Neuronal stem cell (in vitro differentiated cells): ENCODE measurements at regions not wholly inside any gene's neighbourhood (a gene's known extent, or its start where the extent isn't known, plus 50 kb on each side); places are given as distances from the start of the nearest gene placed in this dataset.

Experiments
- DNase-seq: peaks from one replicate; pipeline ENCODE4 v3.0.0-alpha.2; 2013; ENCODE audit warnings: low spot score
- H2AFZ ChIP-seq: one replicate; pipeline ENCODE4 v1.6.1; 2013; ENCODE audit warnings: mild to moderate bottlenecking, low read length, inconsistent platforms
- H2AK5ac ChIP-seq: 2 replicates; pipeline ENCODE4 v1.6.1; 2013; ENCODE audit warnings: low read depth, mild to moderate bottlenecking, inconsistent platforms, low read length, moderate library complexity, mixed read lengths
- H2BK120ac ChIP-seq: 2 replicates; pipeline ENCODE4 v1.6.1; 2013; ENCODE audit warnings: low read depth, mild to moderate bottlenecking, inconsistent platforms, low read length, moderate library complexity, mixed read lengths
- H2BK12ac ChIP-seq: one replicate; pipeline ENCODE4 v1.6.1; 2013; ENCODE audit warnings: low read length, inconsistent platforms
- H2BK15ac ChIP-seq: 2 replicates; pipeline ENCODE4 v1.6.1; 2013; ENCODE audit warnings: mild to moderate bottlenecking, low read length, inconsistent platforms, mixed read lengths
- H2BK5ac ChIP-seq: one replicate; pipeline ENCODE4 v1.6.1; 2013; ENCODE audit warnings: inconsistent platforms, mild to moderate bottlenecking, low read length, moderate library complexity
- H3K14ac ChIP-seq: one replicate; pipeline ENCODE4 v1.6.1; 2013; ENCODE audit warnings: low read length, inconsistent platforms
- H3K18ac ChIP-seq: 2 replicates; pipeline ENCODE4 v1.6.1; 2013; ENCODE audit warnings: low read length, inconsistent platforms
- H3K23ac ChIP-seq: 2 replicates; pipeline ENCODE4 v1.6.1; 2013; ENCODE audit warnings: low read depth, mild to moderate bottlenecking, mixed read lengths, low read length, inconsistent platforms; ENCODE audit not compliant: poor library complexity
- H3K27ac ChIP-seq: replicated peaks from 3 replicates; pipeline ENCODE4 v1.5.1; 2013; ENCODE audit warnings: low read length, inconsistent platforms
- H3K27me3 ChIP-seq, 3 experiments: 2 replicates each; pipeline ENCODE4 v1.6.1; 2013; ENCODE audit warnings: low read length in 3 of 3, mild to moderate bottlenecking in 2 of 3, inconsistent platforms in 1 of 3, low read depth in 1 of 3, mixed read lengths in 1 of 3, moderate library complexity in 1 of 3; ENCODE audit not compliant: control insufficient read depth in 3 of 3, insufficient read depth in 3 of 3
- H3K36me3 ChIP-seq, 2 donors: replicated peaks in 1 of 2; 2 replicates each; pipeline ENCODE4 v1.6.1; 2013; ENCODE audit warnings: low read length in 2 of 2; ENCODE audit not compliant: control insufficient read depth in 2 of 2, insufficient read depth in 2 of 2
- H3K4ac ChIP-seq: 2 replicates; pipeline ENCODE4 v1.6.1; 2013; ENCODE audit warnings: inconsistent platforms, mild to moderate bottlenecking, low read length, moderate library complexity
- H3K4me1 ChIP-seq, 2 donors: 1 replicate in 1 of 2; 2 replicates in 1 of 2; pipeline ENCODE4 v1.6.1; 2013; ENCODE audit warnings: low read length in 2 of 2, low read depth in 1 of 2; ENCODE audit not compliant: control insufficient read depth in 2 of 2, insufficient read depth in 1 of 2
- H3K4me2 ChIP-seq: one replicate; pipeline ENCODE4 v1.6.1; 2013; ENCODE audit warnings: mild to moderate bottlenecking, low read length, inconsistent platforms; ENCODE audit not compliant: insufficient read depth, poor library complexity, severe bottlenecking
- H3K4me3 ChIP-seq, 2 donors: 2 replicates each; pipeline ENCODE4 v1.5.1; 2013; ENCODE audit warnings: low read length in 2 of 2, mild to moderate bottlenecking in 2 of 2, inconsistent platforms in 1 of 2, moderate library complexity in 1 of 2
- H3K79me1 ChIP-seq: one replicate; pipeline ENCODE4 v1.6.1; 2013; ENCODE audit warnings: low read depth, mild to moderate bottlenecking, inconsistent platforms, low read length, moderate library complexity
- H3K9ac ChIP-seq: one replicate; pipeline ENCODE4 v1.6.1; 2013; ENCODE audit warnings: mild to moderate bottlenecking, low read depth, low read length, inconsistent platforms; ENCODE audit not compliant: poor library complexity
- H3K9me3 ChIP-seq, 2 donors: replicated peaks in 1 of 2; 2 replicates each; pipeline versions ENCODE3 to v1.6.1; 2013; ENCODE audit warnings: low read length in 2 of 2, mild to moderate bottlenecking in 2 of 2, inconsistent platforms in 1 of 2, low read depth in 1 of 2, mixed read lengths in 1 of 2, moderate library complexity in 1 of 2; ENCODE audit not compliant: control insufficient read depth in 2 of 2, insufficient read depth in 1 of 2
- H4K8ac ChIP-seq: one replicate; pipeline ENCODE4 v1.6.1; 2013; ENCODE audit warnings: low read depth, mild to moderate bottlenecking, inconsistent platforms, low read length, moderate library complexity
- H4K91ac ChIP-seq: one replicate; pipeline ENCODE4 v1.6.1; 2013; ENCODE audit warnings: low read length, low read depth, mild to moderate bottlenecking, inconsistent platforms; ENCODE audit not compliant: poor library complexity
- WGBS, 2 donors: extraction: QIAGEN DNeasy Blood & Tissue Kit; methylation state at CpG; one replicate each; pipeline ENCODE4 v1.1.7; 2013; ENCODE audit warnings: missing lambda C conversion rate in 2 of 2, mixed read lengths in 1 of 2; ENCODE audit not compliant: insufficient read length in 2 of 2, insufficient replicate concordance in 1 of 2; ENCODE audit errors: extremely low coverage in 2 of 2; 5-methylcytosine and 5-hydroxymethylcytosine counted together

GRCh38 chr14:82886670-82887069 lies 1353.0 kb upstream of the SEL1L start:
- no peak overlapping the region for H3K23ac ChIP-seq
- H4K91ac ChIP-seq: no peak overlapping the region
- no peak overlapping the region for H2BK120ac ChIP-seq
- no peak overlapping the region for H2AK5ac ChIP-seq
- no peak overlapping the region for H4K8ac ChIP-seq
- no peaks in the 10 kb centered on the region for H3K36me3 ChIP-seq
- no peak overlapping the region for H3K27ac ChIP-seq
- no peak overlapping the region for H3K9ac ChIP-seq
- no peaks in the 10 kb centered on the region for H3K4me1 ChIP-seq
- no peak for DNase-seq
- no peaks in the 10 kb centered on the region for H3K79me1 ChIP-seq
- no peak overlapping the region for H3K4me2 ChIP-seq
- H3K27me3 ChIP-seq: no peaks in the 10 kb centered on the region
- H3K4me3 ChIP-seq: no peak overlapping the region
- H2AFZ ChIP-seq: no peak overlapping the region
- no peak overlapping the region for H2BK12ac ChIP-seq
- H2BK5ac ChIP-seq: no peak overlapping the region
- no peak overlapping the region for H3K4ac ChIP-seq
- H3K14ac ChIP-seq: no peak overlapping the region
- WGBS, 2 donors: no CpG with 5 or more reads among the region's 1 CpG
- no peak overlapping the region for H2BK15ac ChIP-seq
- H3K9me3 ChIP-seq: no peaks in the 10 kb centered on the region
- H3K18ac ChIP-seq: no peak overlapping the region

- H3K27ac ChIP-seq: no peak overlapping the region
- no peak overlapping the region for H4K8ac ChIP-seq
- H2BK15ac ChIP-seq: no peak overlapping the region
- no peaks in the 10 kb centered on the region for H3K9me3 ChIP-seq
- H4K91ac ChIP-seq: no peak overlapping the region
- no peak overlapping the region for H2BK12ac ChIP-seq
- no peak overlapping the region for H2BK5ac ChIP-seq
- H3K4ac ChIP-seq: no peak overlapping the region
- no peak overlapping the region for H3K9ac ChIP-seq
- H3K4me1 ChIP-seq: no peaks in the 10 kb centered on the region
- H3K79me1 ChIP-seq: no peaks in the 10 kb centered on the region
- H3K27me3 ChIP-seq: no peaks in the 10 kb centered on the region
- H3K23ac ChIP-seq: no peak overlapping the region
- H3K14ac ChIP-seq: no peak overlapping the region
- no peak overlapping the region for H3K4me3 ChIP-seq
- no peak for DNase-seq
- H3K4me2 ChIP-seq: no peak overlapping the region
- H2AK5ac ChIP-seq: no peak overlapping the region
- no peak overlapping the region for H2BK120ac ChIP-seq
- no peak overlapping the region for H3K18ac ChIP-seq
- no peak overlapping the region for H2AFZ ChIP-seq
- no peaks in the 10 kb centered on the region for H3K36me3 ChIP-seq
These were observed 1356.0 kb upstream of the SEL1L start for GRCh38 chr14:82889701-82890100.

- WGBS, 2 donors: no CpG with 5 or more reads among the region's 1 CpG
- H3K79me1 ChIP-seq: no peaks in the 10 kb centered on the region
- H3K14ac ChIP-seq: no peak overlapping the region
- no peak overlapping the region for H2AFZ ChIP-seq
- H2BK15ac ChIP-seq: no peak overlapping the region
- H3K36me3 ChIP-seq: no peaks in the 10 kb centered on the region
- no peak overlapping the region for H2BK120ac ChIP-seq
- no peak overlapping the region for H3K18ac ChIP-seq
- H3K4me1 ChIP-seq: no peaks in the 10 kb centered on the region
- no peaks in the 10 kb centered on the region for H3K27me3 ChIP-seq
- no peak overlapping the region for H3K23ac ChIP-seq
- no peak for DNase-seq
- H3K9me3 ChIP-seq: no peaks in the 10 kb centered on the region
- H2BK5ac ChIP-seq: no peak overlapping the region
- H2BK12ac ChIP-seq: no peak overlapping the region
- no peak overlapping the region for H3K4me3 ChIP-seq
- no peak overlapping the region for H4K91ac ChIP-seq
- no peak overlapping the region for H3K9ac ChIP-seq
- H3K27ac ChIP-seq: no peak overlapping the region
- no peak overlapping the region for H3K4ac ChIP-seq
- no peak overlapping the region for H2AK5ac ChIP-seq
- H4K8ac ChIP-seq: no peak overlapping the region
- H3K4me2 ChIP-seq: no peak overlapping the region
These were observed 1362.8 kb upstream of the SEL1L start for GRCh38 chr14:82896476-82896875.

GRCh38 chr14:82897469-82898308 lies 1364.0 kb upstream of the SEL1L start:
- DNase-seq: no peak
- Histone ChIP-seq H2AK5ac (no peak overlapping the region), H3K27me3 (no peaks in the 10 kb centered on the region), H3K23ac (no peak overlapping the region), H3K4ac (no peak overlapping the region), H4K91ac (no peak overlapping the region), H2BK120ac (no peak overlapping the region), H2BK5ac (no peak overlapping the region), H3K4me2 (no peak overlapping the region), H4K8ac (no peak overlapping the region), H2AFZ (no peak overlapping the region), H3K9ac (no peak overlapping the region), H3K36me3 (no peaks in the 10 kb centered on the region), H3K4me1 (no peaks in the 10 kb centered on the region), H2BK15ac (no peak overlapping the region), H3K9me3 (no peaks in the 10 kb centered on the region), H3K18ac (no peak overlapping the region), H3K4me3 (no peak overlapping the region), H3K14ac (no peak overlapping the region), H3K79me1 (no peaks in the 10 kb centered on the region), H2BK12ac (no peak overlapping the region), H3K27ac (no peak overlapping the region)
- no CpG with 5 or more reads among the region's 4 CpGs for WGBS, 2 donors
